Liver (tissue), 8 donors: ENCODE measurements at regions not wholly inside any gene's neighbourhood (a gene's known extent, or its start where the extent isn't known, plus 50 kb on each side); places are given as distances from the start of the nearest gene placed in this dataset.

Experiments used
- DNase-seq: peaks from one replicate; pipeline ENCODE4 v3.0.0-alpha.2; 2017; ENCODE audit warnings: low spot score
- H3K27ac ChIP-seq, 2 donors: one replicate each; pipeline ENCODE4 v1.7.0; 2013; ENCODE audit warnings: inconsistent platforms in 2 of 2, low read length in 2 of 2, control low read depth in 1 of 2, low read depth in 1 of 2, mild to moderate bottlenecking in 1 of 2
- H3K27me3 ChIP-seq, 4 donors: one replicate each; pipeline versions ENCODE4 v1.6.1 to v1.7.0; 2013; ENCODE audit warnings: low read length in 3 of 4, inconsistent platforms in 1 of 4, mild to moderate bottlenecking in 1 of 4, moderate library complexity in 1 of 4; ENCODE audit not compliant: control insufficient read depth in 4 of 4, insufficient read depth in 4 of 4
- H3K36me3 ChIP-seq, 4 donors: one replicate each; pipeline versions ENCODE4 v1.6.1 to v1.7.0; 2013; ENCODE audit warnings: low read length in 3 of 4, mild to moderate bottlenecking in 3 of 4, low read depth in 1 of 4, moderate library complexity in 1 of 4; ENCODE audit not compliant: control insufficient read depth in 4 of 4, insufficient read depth in 3 of 4
- H3K4me1 ChIP-seq, 4 donors: one replicate each; pipeline versions ENCODE4 v1.6.1 to v1.7.0; 2013; ENCODE audit warnings: low read length in 3 of 4, mild to moderate bottlenecking in 3 of 4, moderate library complexity in 1 of 4; ENCODE audit not compliant: control insufficient read depth in 4 of 4, insufficient read depth in 4 of 4
- H3K4me3 ChIP-seq, 3 donors: one replicate each; pipeline versions ENCODE4 v1.6.1 to v1.7.0; 2013; ENCODE audit warnings: low read length in 3 of 3, control low read depth in 1 of 3, low read depth in 1 of 3, mild to moderate bottlenecking in 1 of 3
- H3K9ac ChIP-seq, 2 donors: one replicate each; pipeline ENCODE4 v1.7.0; 2013; ENCODE audit warnings: low read length in 2 of 2, mild to moderate bottlenecking in 2 of 2, moderate library complexity in 2 of 2, control low read depth in 1 of 2, low read depth in 1 of 2
- H3K9me3 ChIP-seq, 4 donors: one replicate each; pipeline versions ENCODE4 v1.6.1 to v1.7.0; 2013; ENCODE audit warnings: low read length in 3 of 4; ENCODE audit not compliant: control insufficient read depth in 4 of 4
- EGR1 ChIP-seq, 2 donors: IDR thresholded peaks; 2 replicates each; pipeline ENCODE4 v1.6.1; 2016 to 2018; ENCODE audit warnings: antibody characterized with exemption in 2 of 2, low read depth in 2 of 2
- FOXA2 ChIP-seq: IDR thresholded peaks from 2 replicates; pipeline ENCODE4 v1.6.1; 2016; ENCODE audit warnings: antibody characterized with exemption
- GABPA ChIP-seq, 2 donors: IDR thresholded peaks in 1 of 2; conservative IDR thresholded peaks in 1 of 2; 2 replicates each; pipeline ENCODE4 v1.6.1; 2016; ENCODE audit warnings: antibody characterized with exemption in 2 of 2, mild to moderate bottlenecking in 1 of 2, moderate library complexity in 1 of 2
- HNF4A ChIP-seq, 2 donors: conservative IDR thresholded peaks; 2 replicates each; pipeline ENCODE4 v1.6.1; 2016; ENCODE audit warnings: antibody characterized with exemption in 2 of 2, mild to moderate bottlenecking in 2 of 2
- HNF4G ChIP-seq: IDR thresholded peaks from 2 replicates; pipeline ENCODE4 v1.6.1; 2016; ENCODE audit warnings: antibody characterized with exemption
- JUND ChIP-seq, 2 donors: IDR thresholded peaks; 2 replicates each; pipeline ENCODE4 v1.6.1; 2016; ENCODE audit warnings: antibody characterized with exemption in 2 of 2
- NR2F2 ChIP-seq: IDR thresholded peaks from 2 replicates; pipeline ENCODE4 v1.6.1; 2016; ENCODE audit warnings: antibody characterized with exemption
- RAD21 ChIP-seq, 2 donors: IDR thresholded peaks; 2 replicates each; pipeline ENCODE4 v1.6.1; 2016; ENCODE audit warnings: antibody characterized with exemption in 2 of 2, mild to moderate bottlenecking in 2 of 2
- RXRA ChIP-seq, 2 donors: IDR thresholded peaks; 2 replicates each; pipeline ENCODE4 v1.6.1; 2017 to 2018; ENCODE audit warnings: antibody characterized with exemption in 2 of 2, mild to moderate bottlenecking in 1 of 2
- SP1 ChIP-seq: IDR thresholded peaks from 2 replicates; pipeline ENCODE4 v1.6.1; 2018; ENCODE audit warnings: antibody characterized with exemption, mild to moderate bottlenecking
- TAF1 ChIP-seq: conservative IDR thresholded peaks from 2 replicates; pipeline ENCODE4 v1.6.1; 2016; ENCODE audit warnings: antibody characterized with exemption, mild to moderate bottlenecking
- YY1 ChIP-seq: IDR thresholded peaks from 2 replicates; pipeline ENCODE4 v1.6.1; 2016; ENCODE audit warnings: antibody characterized with exemption, mild to moderate bottlenecking
- WGBS: extraction: QIAGEN DNeasy Blood & Tissue Kit; methylation state at CpG from one replicate; pipeline ENCODE4 v1.1.7; 2013; 5-methylcytosine and 5-hydroxymethylcytosine counted together
- TF ChIP-seq, protein P1 (sequence below): fragments of 150-350 bp; IDR thresholded peaks from 2 replicates; pipeline ENCODE4 v1.5.1; 2017; ENCODE audit warnings: improper control_type of control experiment, low read depth, low read length; ENCODE audit not compliant: missing input control
- TF ChIP-seq, protein P2 (sequence below): IDR thresholded peaks from 2 replicates; pipeline ENCODE4 v1.6.1; 2016; ENCODE audit warnings: antibody characterized with exemption
- TF ChIP-seq, protein P3 (sequence below): IDR thresholded peaks from 2 replicates; pipeline ENCODE4 v1.6.1; 2016; ENCODE audit warnings: antibody characterized with exemption
- TF ChIP-seq, protein P4 (sequence below): IDR thresholded peaks from 2 replicates; pipeline ENCODE4 v1.6.1; 2016; ENCODE audit warnings: antibody characterized with exemption, mild to moderate bottlenecking
- donor health status: healthy.
- donor health status: healthy.
- donor health status: healthy.
- donor health status: healthy.
- donor health status: healthy.

DNA sequence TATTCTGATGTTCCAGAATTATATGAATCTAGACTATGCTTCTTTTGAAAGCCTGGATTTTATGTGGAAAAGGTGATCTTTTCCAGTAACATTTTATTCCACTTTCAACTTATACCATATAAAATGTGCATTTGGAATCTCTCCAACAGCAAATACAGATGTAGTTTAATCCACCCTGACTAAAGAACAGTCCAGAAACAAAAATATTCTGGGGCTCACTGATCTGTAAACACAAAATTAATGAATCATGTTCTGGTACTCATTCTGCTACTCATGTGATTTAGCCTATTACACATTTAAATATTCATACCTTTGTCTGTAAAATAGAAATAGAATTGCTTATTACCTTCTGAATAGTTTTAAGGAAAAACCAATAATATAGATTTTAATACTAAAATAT, 125.8 kb downstream of the ARRDC3 start:
- Histone ChIP-seq H3K4me1 (no peaks in the 10 kb centered on the region), H3K27ac (no peak overlapping the region), H3K27me3 (no peaks in the 10 kb centered on the region), H3K9me3 (no peaks in the 10 kb centered on the region), H3K9ac (no peak overlapping the region), H3K36me3 (no peaks in the 10 kb centered on the region), H3K4me3 (no peak overlapping the region)
- TF ChIP-seq NR2F2: no peak
- TF ChIP-seq RXRA (IDR thresholded peaks at IDR 0.05): no peak
- no peak for TF ChIP-seq EGR1 (IDR thresholded peaks at IDR 0.05; ENCODE audit: low read depth in 2 of 2)
- no peak for TF ChIP-seq HNF4G
- no peak for TF ChIP-seq SP1
- TF ChIP-seq FOXA2: no peak
- TF ChIP-seq GABPA (IDR thresholded peaks at IDR 0.05 in 1 of 2, conservative IDR thresholded peaks at IDR 0.05 in 1 of 2): no peak
- TF ChIP-seq, protein P1, sequence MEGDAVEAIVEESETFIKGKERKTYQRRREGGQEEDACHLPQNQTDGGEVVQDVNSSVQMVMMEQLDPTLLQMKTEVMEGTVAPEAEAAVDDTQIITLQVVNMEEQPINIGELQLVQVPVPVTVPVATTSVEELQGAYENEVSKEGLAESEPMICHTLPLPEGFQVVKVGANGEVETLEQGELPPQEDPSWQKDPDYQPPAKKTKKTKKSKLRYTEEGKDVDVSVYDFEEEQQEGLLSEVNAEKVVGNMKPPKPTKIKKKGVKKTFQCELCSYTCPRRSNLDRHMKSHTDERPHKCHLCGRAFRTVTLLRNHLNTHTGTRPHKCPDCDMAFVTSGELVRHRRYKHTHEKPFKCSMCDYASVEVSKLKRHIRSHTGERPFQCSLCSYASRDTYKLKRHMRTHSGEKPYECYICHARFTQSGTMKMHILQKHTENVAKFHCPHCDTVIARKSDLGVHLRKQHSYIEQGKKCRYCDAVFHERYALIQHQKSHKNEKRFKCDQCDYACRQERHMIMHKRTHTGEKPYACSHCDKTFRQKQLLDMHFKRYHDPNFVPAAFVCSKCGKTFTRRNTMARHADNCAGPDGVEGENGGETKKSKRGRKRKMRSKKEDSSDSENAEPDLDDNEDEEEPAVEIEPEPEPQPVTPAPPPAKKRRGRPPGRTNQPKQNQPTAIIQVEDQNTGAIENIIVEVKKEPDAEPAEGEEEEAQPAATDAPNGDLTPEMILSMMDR: no peak
- TF ChIP-seq HNF4A (conservative IDR thresholded peaks at IDR 0.05): no peak
- no peak for TF ChIP-seq JUND (IDR thresholded peaks at IDR 0.05)
- TF ChIP-seq, protein P2, sequence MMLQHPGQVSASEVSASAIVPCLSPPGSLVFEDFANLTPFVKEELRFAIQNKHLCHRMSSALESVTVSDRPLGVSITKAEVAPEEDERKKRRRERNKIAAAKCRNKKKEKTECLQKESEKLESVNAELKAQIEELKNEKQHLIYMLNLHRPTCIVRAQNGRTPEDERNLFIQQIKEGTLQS: no peak
- TF ChIP-seq, protein P3, sequence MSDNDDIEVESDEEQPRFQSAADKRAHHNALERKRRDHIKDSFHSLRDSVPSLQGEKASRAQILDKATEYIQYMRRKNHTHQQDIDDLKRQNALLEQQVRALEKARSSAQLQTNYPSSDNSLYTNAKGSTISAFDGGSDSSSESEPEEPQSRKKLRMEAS: no peak
- TF ChIP-seq TAF1: no peak
- TF ChIP-seq RAD21 (IDR thresholded peaks at IDR 0.05): no peak
- TF ChIP-seq YY1: no peak
- DNase-seq: no peak

DNA sequence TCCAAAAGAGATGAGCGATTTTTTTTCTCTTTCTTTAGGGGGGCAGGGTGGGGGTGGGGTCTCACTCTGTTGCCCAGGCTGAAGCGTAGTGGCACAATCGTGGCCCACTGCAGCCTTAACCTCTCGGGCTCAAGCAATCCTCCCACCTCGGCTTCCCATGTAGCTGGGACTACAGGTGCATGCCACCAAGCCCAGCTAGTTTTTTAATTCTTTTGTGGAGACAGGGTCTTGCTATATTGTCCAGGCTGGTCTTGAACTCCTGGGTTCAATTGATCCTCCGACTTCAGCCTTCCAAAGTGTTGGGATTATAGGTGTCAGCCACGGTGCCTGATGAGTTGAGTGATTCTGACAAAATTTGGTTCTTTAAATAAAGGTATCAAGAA, 127.0 kb downstream of the ARRDC3 start:
- DNase-seq: no peak
- no peak overlapping the region for H3K27ac ChIP-seq
- no peak overlapping the region for H3K4me3 ChIP-seq
- 96% methylated on average over 7 of the region's 7 CpGs for WGBS
- no peaks in the 10 kb centered on the region for H3K9me3 ChIP-seq
- TF ChIP-seq EGR1 (IDR thresholded peaks at IDR 0.05; ENCODE audit: low read depth in 2 of 2): no peak
- TF ChIP-seq TAF1: no peak
- TF ChIP-seq, protein P3: no peak
- TF ChIP-seq, protein P1: no peak
- no peak for TF ChIP-seq HNF4G
- TF ChIP-seq, protein P4, sequence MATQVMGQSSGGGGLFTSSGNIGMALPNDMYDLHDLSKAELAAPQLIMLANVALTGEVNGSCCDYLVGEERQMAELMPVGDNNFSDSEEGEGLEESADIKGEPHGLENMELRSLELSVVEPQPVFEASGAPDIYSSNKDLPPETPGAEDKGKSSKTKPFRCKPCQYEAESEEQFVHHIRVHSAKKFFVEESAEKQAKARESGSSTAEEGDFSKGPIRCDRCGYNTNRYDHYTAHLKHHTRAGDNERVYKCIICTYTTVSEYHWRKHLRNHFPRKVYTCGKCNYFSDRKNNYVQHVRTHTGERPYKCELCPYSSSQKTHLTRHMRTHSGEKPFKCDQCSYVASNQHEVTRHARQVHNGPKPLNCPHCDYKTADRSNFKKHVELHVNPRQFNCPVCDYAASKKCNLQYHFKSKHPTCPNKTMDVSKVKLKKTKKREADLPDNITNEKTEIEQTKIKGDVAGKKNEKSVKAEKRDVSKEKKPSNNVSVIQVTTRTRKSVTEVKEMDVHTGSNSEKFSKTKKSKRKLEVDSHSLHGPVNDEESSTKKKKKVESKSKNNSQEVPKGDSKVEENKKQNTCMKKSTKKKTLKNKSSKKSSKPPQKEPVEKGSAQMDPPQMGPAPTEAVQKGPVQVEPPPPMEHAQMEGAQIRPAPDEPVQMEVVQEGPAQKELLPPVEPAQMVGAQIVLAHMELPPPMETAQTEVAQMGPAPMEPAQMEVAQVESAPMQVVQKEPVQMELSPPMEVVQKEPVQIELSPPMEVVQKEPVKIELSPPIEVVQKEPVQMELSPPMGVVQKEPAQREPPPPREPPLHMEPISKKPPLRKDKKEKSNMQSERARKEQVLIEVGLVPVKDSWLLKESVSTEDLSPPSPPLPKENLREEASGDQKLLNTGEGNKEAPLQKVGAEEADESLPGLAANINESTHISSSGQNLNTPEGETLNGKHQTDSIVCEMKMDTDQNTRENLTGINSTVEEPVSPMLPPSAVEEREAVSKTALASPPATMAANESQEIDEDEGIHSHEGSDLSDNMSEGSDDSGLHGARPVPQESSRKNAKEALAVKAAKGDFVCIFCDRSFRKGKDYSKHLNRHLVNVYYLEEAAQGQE: no peak
- no peaks in the 10 kb centered on the region for H3K4me1 ChIP-seq
- no peaks in the 10 kb centered on the region for H3K27me3 ChIP-seq
- no peak overlapping the region for H3K9ac ChIP-seq
- H3K36me3 ChIP-seq: no peaks in the 10 kb centered on the region
